Osteocyte (in vitro differentiated cells): ENCODE measurements at regions not wholly inside any gene's neighbourhood (a gene's known extent, or its start where the extent isn't known, plus 50 kb on each side); places are given as distances from the start of the nearest gene placed in this dataset.

Source experiments
- DNase-seq: peaks from one replicate; pipeline ENCODE4 v3.0.0; 2021; ENCODE audit warnings: mixed read lengths; ENCODE audit not compliant: unreplicated experiment; ENCODE audit errors: extremely low spot score
- H3K27ac Mint-ChIP-seq: one replicate; pipeline ENCODE4 v1.8.0; 2021; ENCODE audit warnings: mild to moderate bottlenecking, mixed read lengths; ENCODE audit not compliant: unreplicated experiment
- H3K27me3 Mint-ChIP-seq: one replicate; pipeline ENCODE4 v1.8.0; 2021; ENCODE audit warnings: mixed read lengths; ENCODE audit not compliant: unreplicated experiment
- H3K36me3 Mint-ChIP-seq: one replicate; pipeline ENCODE4 v1.8.0; 2021; ENCODE audit warnings: mixed read lengths; ENCODE audit not compliant: unreplicated experiment
- H3K4me1 Mint-ChIP-seq: one replicate; pipeline ENCODE4 v1.8.0; 2021; ENCODE audit warnings: mixed read lengths; ENCODE audit not compliant: unreplicated experiment
- H3K4me3 Mint-ChIP-seq: one replicate; pipeline ENCODE4 v1.8.0; 2021; ENCODE audit warnings: mild to moderate bottlenecking, moderate library complexity, mixed read lengths; ENCODE audit not compliant: unreplicated experiment
- H3K9me3 Mint-ChIP-seq: one replicate; pipeline ENCODE4 v1.8.0; 2021; ENCODE audit warnings: mixed read lengths; ENCODE audit not compliant: unreplicated experiment
- CTCF ChIP-seq: fragments of 200-600 bp; sonication (generic); IDR thresholded peaks from 2 replicates; pipeline ENCODE4 v1.5.0; 2021; ENCODE audit warnings: antibody characterized with exemption, mild to moderate bottlenecking, moderate library complexity

GRCh38 chr3:36633060-36633459 is 131.3 kb downstream of the DCLK3 start:
- H3K4me1 Mint-ChIP-seq: no peaks in the 10 kb centered on the region
- no peaks in the 10 kb centered on the region for H3K36me3 Mint-ChIP-seq
- DNase-seq: no peak
- no peak for TF ChIP-seq CTCF
- peaks cover 8% of the 10 kb centered on the region for H3K9me3 Mint-ChIP-seq
- no peak overlapping the region for H3K27ac Mint-ChIP-seq
- H3K27me3 Mint-ChIP-seq: no peaks in the 10 kb centered on the region
- no peak overlapping the region for H3K4me3 Mint-ChIP-seq

- no peak for DNase-seq
- Mint-ChIP-seq H3K9me3 (peaks cover 8% of the 10 kb centered on the region), H3K27me3 (peaks cover 9% of the 10 kb centered on the region), H3K4me1 (no peaks in the 10 kb centered on the region), H3K4me3 (no peak overlapping the region), H3K27ac (no peak overlapping the region), H3K36me3 (no peaks in the 10 kb centered on the region)
- TF ChIP-seq CTCF: no peak
Measured at GRCh38 chr3:36631549-36631948, 132.8 kb downstream of the DCLK3 start.

- no peak overlapping the region for H3K4me3 Mint-ChIP-seq
- H3K9me3 Mint-ChIP-seq: peaks cover 5% of the 10 kb centered on the region
- DNase-seq: no peak
- H3K4me1 Mint-ChIP-seq: no peaks in the 10 kb centered on the region
- H3K27ac Mint-ChIP-seq: no peak overlapping the region
- TF ChIP-seq CTCF: no peak
- peaks cover 44% of the 10 kb centered on the region for H3K27me3 Mint-ChIP-seq
- H3K36me3 Mint-ChIP-seq: no peaks in the 10 kb centered on the region
Measured at GRCh38 chr3:36615861-36616260, 148.5 kb downstream of the DCLK3 start.

GRCh38 chr3:36606871-36607765 is 157.2 kb downstream of the DCLK3 start:
- Mint-ChIP-seq H3K4me1 (no peaks in the 10 kb centered on the region), H3K27me3 (peaks cover 48% of the 10 kb centered on the region), H3K36me3 (no peaks in the 10 kb centered on the region), H3K27ac (no peak overlapping the region), H3K9me3 (peaks cover under 1% of the 10 kb centered on the region), H3K4me3 (no peak overlapping the region)
- no peak for TF ChIP-seq CTCF
- DNase-seq: no peak

- H3K36me3 Mint-ChIP-seq: no peaks in the 10 kb centered on the region
- H3K27me3 Mint-ChIP-seq: peaks cover 41% of the 10 kb centered on the region
- no peaks in the 10 kb centered on the region for H3K9me3 Mint-ChIP-seq
- DNase-seq: no peak
- no peak overlapping the region for H3K27ac Mint-ChIP-seq
- H3K4me1 Mint-ChIP-seq: no peaks in the 10 kb centered on the region
- TF ChIP-seq CTCF: no peak
- no peak overlapping the region for H3K4me3 Mint-ChIP-seq
Measured at GRCh38 chr3:36603423-36603822, 160.9 kb downstream of the DCLK3 start.
